GM18907 (cell line): ENCODE measurements at regions not wholly inside any gene's neighbourhood (a gene's known extent, or its start where the extent isn't known, plus 50 kb on each side); places are given as distances from the start of the nearest gene placed in this dataset.

Source experiments
- ATAC-seq: cut with Tn5 transposase; IDR thresholded peaks from one replicate; pipeline ENCODE4 v1.9.1; 2021; ENCODE audit warnings: mild to moderate bottlenecking, moderate library complexity; ENCODE audit not compliant: unreplicated experiment

GRCh38 chr10:113454341-113455061, 98.4 kb upstream of the HABP2 start:
- ATAC-seq: no peak

GRCh38 chr10:113455947-113456346, 96.9 kb upstream of the HABP2 start:
- no peak for ATAC-seq

GRCh38 chr10:113456741-113457140, 96.1 kb upstream of the HABP2 start:
- no peak for ATAC-seq

- ATAC-seq: no peak
Measured at GRCh38 chr10:113457408-113457807, 95.4 kb upstream of the HABP2 start.

GRCh38 chr10:113458451-113458850, 94.4 kb upstream of the HABP2 start:
- ATAC-seq: no peak

- no peak for ATAC-seq
Measured at GRCh38 chr10:113458944-113459343, 93.9 kb upstream of the HABP2 start.

- ATAC-seq: no peak
Measured at GRCh38 chr10:113459626-113460280, 93.1 kb upstream of the HABP2 start.

- no peak for ATAC-seq
Measured at GRCh38 chr10:113463083-113463482, 89.8 kb upstream of the HABP2 start.

- ATAC-seq: no peak
Measured at GRCh38 chr10:113463777-113464176, 89.1 kb upstream of the HABP2 start.

GRCh38 chr10:113469796-113470195, 83.1 kb upstream of the HABP2 start:
- no peak for ATAC-seq

GRCh38 chr10:113470372-113471240, 82.2 kb upstream of the HABP2 start:
- ATAC-seq: no peak

- ATAC-seq: no peak
Measured at GRCh38 chr10:113471241-113471996, 81.4 kb upstream of the HABP2 start.

GRCh38 chr10:113473011-113473410, 79.8 kb upstream of the HABP2 start:
- no peak for ATAC-seq

- no peak for ATAC-seq
Measured at GRCh38 chr10:113473851-113474250, 79.0 kb upstream of the HABP2 start.

GRCh38 chr10:113474752-113475151, 78.1 kb upstream of the HABP2 start:
- ATAC-seq: no peak

GRCh38 chr10:113475381-113475807, 77.5 kb upstream of the HABP2 start:
- ATAC-seq: no peak

- ATAC-seq: no peak
Measured at GRCh38 chr10:113476191-113476590, 76.7 kb upstream of the HABP2 start.

GRCh38 chr10:113476673-113477072, 76.2 kb upstream of the HABP2 start:
- ATAC-seq: no peak

- no peak for ATAC-seq
Measured at GRCh38 chr10:113477451-113477850, 75.4 kb upstream of the HABP2 start.

GRCh38 chr10:113479346-113480080, 73.3 kb upstream of the HABP2 start:
- ATAC-seq: no peak
